CD14-positive monocyte (primary cell): ENCODE measurements at regions not wholly inside any gene's neighbourhood (a gene's known extent, or its start where the extent isn't known, plus 50 kb on each side); places are given as distances from the start of the nearest gene placed in this dataset.

Experiments used
- DNase-seq, 3 donors: peaks; one replicate each; pipeline ENCODE4 v3.0.0-alpha.2; 2011 to 2022
- H2AFZ ChIP-seq: 2 replicates; pipeline ENCODE4 v1.6.0; 2012; ENCODE audit warnings: mild to moderate bottlenecking, low read depth, low read length, inconsistent platforms; ENCODE audit not compliant: insufficient read depth, poor library complexity, severe bottlenecking
- H3K27ac ChIP-seq, 2 donors: 1 replicate in 1 of 2; 2 replicates in 1 of 2; pipeline ENCODE4 v1.5.1; 2012 to 2013; ENCODE audit warnings: low read length in 2 of 2, control low read depth in 1 of 2, inconsistent platforms in 1 of 2, low read depth in 1 of 2, mild to moderate bottlenecking in 1 of 2
- H3K27me3 ChIP-seq, 2 donors: one replicate each; pipeline versions ENCODE4 v1.6.0 to v1.6.1; 2011 to 2013; ENCODE audit warnings: low read length in 2 of 2; ENCODE audit not compliant: control insufficient read depth in 2 of 2, insufficient read depth in 2 of 2
- H3K36me3 ChIP-seq, 2 donors: replicated peaks in 1 of 2; 1 replicate in 1 of 2; 2 replicates in 1 of 2; pipeline versions ENCODE4 v1.5.1 to v1.6.1; 2012 to 2013; ENCODE audit warnings: low read length in 2 of 2, control low read depth in 1 of 2, inconsistent platforms in 1 of 2, mild to moderate bottlenecking in 1 of 2; ENCODE audit not compliant: insufficient read depth in 2 of 2, control insufficient read depth in 1 of 2
- H3K4me1 ChIP-seq, 2 donors: 1 replicate in 1 of 2; 2 replicates in 1 of 2; pipeline versions ENCODE4 v1.5.1 to v1.6.1; 2012 to 2013; ENCODE audit warnings: low read length in 2 of 2, control low read depth in 1 of 2, inconsistent platforms in 1 of 2, mild to moderate bottlenecking in 1 of 2, moderate library complexity in 1 of 2; ENCODE audit not compliant: insufficient read depth in 2 of 2, control insufficient read depth in 1 of 2
- H3K4me2 ChIP-seq: replicated peaks from 2 replicates; pipeline ENCODE3; 2012; ENCODE audit warnings: low read length, moderate library complexity, mild to moderate bottlenecking; ENCODE audit not compliant: poor library complexity, severe bottlenecking; ENCODE audit errors: extremely low read depth
- H3K4me3 ChIP-seq, 3 experiments: fragments of 200-600 bp in 1 of 3; sonication (generic) in 1 of 3; replicated peaks in 1 of 3; 1 replicate in 2 of 3; 2 replicates in 1 of 3; pipeline ENCODE4 v1.5.1; 2011 to 2013; ENCODE audit warnings: low read length in 3 of 3, mild to moderate bottlenecking in 3 of 3, control low read depth in 2 of 3, low read depth in 2 of 3, inconsistent platforms in 1 of 3, moderate library complexity in 1 of 3
- H3K79me2 ChIP-seq: 2 replicates; pipeline ENCODE4 v1.6.0; 2012; ENCODE audit warnings: mild to moderate bottlenecking, control low read depth, inconsistent platforms, low read length, moderate library complexity; ENCODE audit not compliant: insufficient read depth
- H3K9ac ChIP-seq: 2 replicates; pipeline ENCODE4 v1.6.0; 2017; ENCODE audit warnings: low read length, mild to moderate bottlenecking; ENCODE audit not compliant: insufficient read depth, poor library complexity, severe bottlenecking
- H3K9me3 ChIP-seq, 2 donors: replicated peaks in 1 of 2; 1 replicate in 1 of 2; 2 replicates in 1 of 2; pipeline versions ENCODE4 v1.5.1 to v1.6.1; 2012 to 2013; ENCODE audit warnings: low read length in 2 of 2, control low read depth in 1 of 2; ENCODE audit not compliant: control insufficient read depth in 1 of 2, insufficient read depth in 1 of 2
- H4K20me1 ChIP-seq: 2 replicates; pipeline ENCODE4 v1.6.0; 2012; ENCODE audit warnings: mild to moderate bottlenecking, low read length, control low read depth, moderate library complexity; ENCODE audit not compliant: insufficient read depth
- H3K27ac Mint-ChIP-seq, 7 donors: one replicate each; pipeline ENCODE4 v1.8.0; 2020; ENCODE audit warnings: mild to moderate bottlenecking in 7 of 7, mixed read lengths in 7 of 7, moderate library complexity in 6 of 7, inconsistent platforms in 2 of 7
- H3K27me3 Mint-ChIP-seq, 3 donors: one replicate each; pipeline ENCODE4 v1.8.0; 2021 to 2022; ENCODE audit warnings: low read depth in 3 of 3, mild to moderate bottlenecking in 3 of 3, mixed read lengths in 3 of 3, moderate library complexity in 3 of 3, inconsistent platforms in 1 of 3
- H3K36me3 Mint-ChIP-seq, 2 donors: one replicate each; pipeline ENCODE4 v1.8.0; 2020; ENCODE audit warnings: mixed read lengths in 2 of 2, inconsistent platforms in 1 of 2, mild to moderate bottlenecking in 1 of 2
- H3K4me1 Mint-ChIP-seq: one replicate; pipeline ENCODE4 v1.8.0; 2020; ENCODE audit warnings: mild to moderate bottlenecking, mixed read lengths
- H3K4me3 Mint-ChIP-seq, 2 donors: one replicate each; pipeline ENCODE4 v1.8.0; 2020; ENCODE audit warnings: mild to moderate bottlenecking in 2 of 2, mixed read lengths in 2 of 2, moderate library complexity in 1 of 2
- H3K9me3 Mint-ChIP-seq, 7 donors: one replicate each; pipeline ENCODE4 v1.8.0; 2020 to 2022; ENCODE audit warnings: mixed read lengths in 7 of 7, mild to moderate bottlenecking in 6 of 7, moderate library complexity in 6 of 7, inconsistent platforms in 2 of 7
- intact Hi-C, 2 donors: fragments of 100-400 bp; cut with micrococcal nuclease; formaldehyde crosslinking; loops; one replicate each; pipeline versions ENCODE4 v1.15.0 to v1.15.1; 2023
- TF ChIP-seq, protein P1 (sequence below): fragments of 200-600 bp; IDR thresholded peaks from one replicate; pipeline ENCODE4 v1.8.0; 2022; ENCODE audit warnings: antibody characterized with exemption, mild to moderate bottlenecking

DNA sequence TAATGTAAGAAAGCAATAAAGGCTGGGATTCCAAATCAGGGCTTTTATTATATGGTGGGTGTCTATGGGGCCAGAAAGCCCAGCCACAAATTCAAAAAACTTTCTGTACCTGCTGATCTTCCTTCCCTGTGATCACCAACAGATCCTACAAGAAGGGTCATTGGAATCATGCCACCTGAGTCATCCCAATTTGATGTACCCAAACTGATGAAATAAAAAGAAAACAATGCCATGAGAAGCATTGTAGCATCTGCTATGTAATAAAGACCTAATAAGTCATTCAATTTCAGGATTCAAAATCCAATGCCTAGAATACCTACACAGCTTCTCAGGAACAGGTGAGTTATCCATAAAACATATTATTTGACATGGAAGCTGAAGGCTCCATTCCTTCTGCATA is 228.8 kb downstream of the DKK1 start:
- H3K4me1 Mint-ChIP-seq, result no peaks in the 10 kb centered on the region
- Histone ChIP-seq H2AFZ (no peak overlapping the region), H3K4me3 (no peak overlapping the region), H3K4me2 (no peak overlapping the region), H3K36me3 (no peaks in the 10 kb centered on the region), H3K4me1 (no peaks in the 10 kb centered on the region), H4K20me1 (no peaks in the 10 kb centered on the region), H3K9ac (no peak overlapping the region), H3K27ac (no peak overlapping the region), H3K79me2 (no peaks in the 10 kb centered on the region), H3K27me3 (no peaks in the 10 kb centered on the region), H3K9me3 (peaks cover 0 to 4% of the 10 kb centered on the region in 2 donors)
- intact Hi-C loops, result no loop called here
- H3K27me3 Mint-ChIP-seq, result peaks cover 0 to 3% (median 2%) of the 10 kb centered on the region in 3 donors
- H3K27ac Mint-ChIP-seq, result no peak overlapping the region
- peaks cover 0 to 12% (median 2%) of the 10 kb centered on the region in 7 donors for H3K9me3 Mint-ChIP-seq
- H3K36me3 Mint-ChIP-seq, result no peaks in the 10 kb centered on the region
- TF ChIP-seq, protein P1, sequence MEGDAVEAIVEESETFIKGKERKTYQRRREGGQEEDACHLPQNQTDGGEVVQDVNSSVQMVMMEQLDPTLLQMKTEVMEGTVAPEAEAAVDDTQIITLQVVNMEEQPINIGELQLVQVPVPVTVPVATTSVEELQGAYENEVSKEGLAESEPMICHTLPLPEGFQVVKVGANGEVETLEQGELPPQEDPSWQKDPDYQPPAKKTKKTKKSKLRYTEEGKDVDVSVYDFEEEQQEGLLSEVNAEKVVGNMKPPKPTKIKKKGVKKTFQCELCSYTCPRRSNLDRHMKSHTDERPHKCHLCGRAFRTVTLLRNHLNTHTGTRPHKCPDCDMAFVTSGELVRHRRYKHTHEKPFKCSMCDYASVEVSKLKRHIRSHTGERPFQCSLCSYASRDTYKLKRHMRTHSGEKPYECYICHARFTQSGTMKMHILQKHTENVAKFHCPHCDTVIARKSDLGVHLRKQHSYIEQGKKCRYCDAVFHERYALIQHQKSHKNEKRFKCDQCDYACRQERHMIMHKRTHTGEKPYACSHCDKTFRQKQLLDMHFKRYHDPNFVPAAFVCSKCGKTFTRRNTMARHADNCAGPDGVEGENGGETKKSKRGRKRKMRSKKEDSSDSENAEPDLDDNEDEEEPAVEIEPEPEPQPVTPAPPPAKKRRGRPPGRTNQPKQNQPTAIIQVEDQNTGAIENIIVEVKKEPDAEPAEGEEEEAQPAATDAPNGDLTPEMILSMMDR, result no peak
- DNase-seq, result no peak
- no peak overlapping the region for H3K4me3 Mint-ChIP-seq

DNA sequence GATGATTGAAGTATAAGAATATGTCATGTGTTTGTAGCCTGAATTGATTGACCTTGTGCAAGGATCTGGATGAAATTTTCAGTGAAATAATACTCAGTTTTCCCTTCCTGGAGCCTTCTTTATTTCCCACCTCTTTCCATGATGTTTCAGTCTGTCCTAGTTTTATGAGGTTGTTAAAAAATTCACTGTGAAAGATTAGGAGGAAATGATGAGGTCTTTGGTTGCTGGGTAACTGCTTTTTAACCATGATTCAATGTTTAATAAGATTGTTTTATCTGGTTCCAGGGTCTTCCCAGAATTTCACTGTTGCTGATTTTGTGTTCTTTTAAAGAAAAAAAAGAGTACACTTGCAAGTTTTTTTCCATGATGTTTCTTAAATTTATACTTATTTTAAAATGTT is 221.5 kb downstream of the MBL2 start:
- no peak overlapping the region for H3K4me3 Mint-ChIP-seq
- H3K9me3 ChIP-seq, result peaks cover 0 to 4% of the 10 kb centered on the region in 2 donors
- H3K4me3 ChIP-seq, result no peak overlapping the region
- no peaks in the 10 kb centered on the region for H3K27me3 ChIP-seq
- TF ChIP-seq, protein P1, result no peak
- intact Hi-C loops, result no loop called here
- no peaks in the 10 kb centered on the region for H3K36me3 ChIP-seq
- H3K9me3 Mint-ChIP-seq, result peaks cover 0 to 10% (median 5%) of the 10 kb centered on the region in 7 donors
- no peak for DNase-seq
- no peak overlapping the region for H3K9ac ChIP-seq
- no peak overlapping the region for H3K27ac ChIP-seq
- H3K27me3 Mint-ChIP-seq, result peaks cover 0 to 1% (median 0%) of the 10 kb centered on the region in 3 donors
- no peaks in the 10 kb centered on the region for H4K20me1 ChIP-seq
- no peak overlapping the region for H3K4me2 ChIP-seq
- H3K36me3 Mint-ChIP-seq, result no peaks in the 10 kb centered on the region
- no peaks in the 10 kb centered on the region for H3K4me1 Mint-ChIP-seq
- H3K79me2 ChIP-seq, result no peaks in the 10 kb centered on the region
- no peak overlapping the region for H3K27ac Mint-ChIP-seq
- no peaks in the 10 kb centered on the region for H3K4me1 ChIP-seq
- H2AFZ ChIP-seq, result no peak overlapping the region
